PC-9 (cell line): ENCODE measurements at regions not wholly inside any gene's neighbourhood (a gene's known extent, or its start where the extent isn't known, plus 50 kb on each side); places are given as distances from the start of the nearest gene placed in this dataset.

Experiments used
- BruUV-seq: library from RNA; stranded (reverse); fragments of 400-500 nt; replicated peaks from 2 replicates; lab custom pipeline; 2021; lab: Mats Ljungman, UMichigan
- CTCF ChIA-PET: fragments of 300-600 bp; sonication (Branson Sonifier 250); formaldehyde crosslinking; loops from one replicate; lab custom pipeline; 2022; ENCODE audit warnings: antibody characterized with exemption; lab: Charles Lee
- POLR2A ChIA-PET: fragments of 300-600 bp; sonication (Branson Sonifier 250); formaldehyde crosslinking; loops from one replicate; lab custom pipeline; 2022; ENCODE audit warnings: antibody characterized with exemption; ENCODE audit not compliant: unreplicated experiment; lab: Charles Lee
- DNase-seq, 2 experiments: peaks; one replicate each; pipeline versions ENCODE4 v3.0.0 to v3.0.0-alpha.2; 2015 to 2022; ENCODE audit warnings: mixed read lengths in 1 of 2
- H2AFZ ChIP-seq: fragments of 200-600 bp; sonication (generic); 2 replicates; pipeline ENCODE4 v1.8.1; 2017; ENCODE audit warnings: antibody characterized with exemption
- H3F3A ChIP-seq: fragments of 200-600 bp; sonication (generic); 2 replicates; pipeline ENCODE4 v1.8.1; 2017; ENCODE audit warnings: antibody characterized with exemption, mild to moderate bottlenecking, low read depth; ENCODE audit not compliant: insufficient read depth
- H3K27ac ChIP-seq: fragments of 200-600 bp; sonication (generic); 2 replicates; pipeline ENCODE4 v1.6.1; 2016; ENCODE audit warnings: mixed run types
- H3K27me3 ChIP-seq: fragments of 200-600 bp; sonication (generic); 2 replicates; pipeline ENCODE4 v1.6.1; 2016; ENCODE audit warnings: low read depth, mixed run types; ENCODE audit not compliant: insufficient read depth
- H3K36me3 ChIP-seq: fragments of 200-600 bp; sonication (generic); 2 replicates; pipeline ENCODE4 v1.6.1; 2016; ENCODE audit warnings: low read depth, mixed run types
- H3K4me1 ChIP-seq: fragments of 200-600 bp; sonication (generic); replicated peaks from 2 replicates; pipeline ENCODE4 v1.6.1; 2016; ENCODE audit warnings: mixed run types; ENCODE audit not compliant: insufficient read depth
- H3K4me2 ChIP-seq: fragments of 200-600 bp; sonication (generic); 2 replicates; pipeline ENCODE4 v1.6.1; 2017; ENCODE audit warnings: mixed run types
- H3K4me3 ChIP-seq: fragments of 200-600 bp; sonication (generic); 2 replicates; pipeline ENCODE4 v1.6.1; 2016; ENCODE audit warnings: mixed run types
- H3K79me2 ChIP-seq: fragments of 200-600 bp; sonication (generic); 2 replicates; pipeline ENCODE4 v1.6.1; 2017; ENCODE audit warnings: low read depth, mixed run types
- H3K9me2 ChIP-seq: fragments of 200-600 bp; sonication (generic); 2 replicates; pipeline ENCODE4 v1.8.1; 2017; ENCODE audit warnings: mild to moderate bottlenecking; ENCODE audit not compliant: insufficient read depth
- H3K9me3 ChIP-seq: fragments of 200-600 bp; sonication (generic); 2 replicates; pipeline ENCODE4 v1.8.1; 2016; ENCODE audit warnings: low read depth; ENCODE audit not compliant: insufficient read depth
- H4K20me1 ChIP-seq: fragments of 200-600 bp; sonication (generic); 2 replicates; pipeline ENCODE4 v1.8.1; 2017; ENCODE audit not compliant: insufficient read depth
- EZH2 ChIP-seq: fragments of 200-600 bp; sonication (generic); IDR thresholded peaks from 2 replicates; pipeline ENCODE4 v1.8.0; 2017; ENCODE audit warnings: antibody characterized with exemption, low read depth
- intact Hi-C: fragments of 100-400 bp; cut with micrococcal nuclease; formaldehyde crosslinking; loops from one replicate; pipeline ENCODE4 v1.10.0; 2022; ENCODE audit not compliant: unreplicated experiment
- TF ChIP-seq, protein P1 (sequence below): fragments of 200-600 bp; sonication (generic); conservative IDR thresholded peaks from 2 replicates; pipeline ENCODE4 v1.6.1; 2017; ENCODE audit warnings: mixed run types, antibody characterized with exemption, mild to moderate bottlenecking, moderate library complexity

DNA sequence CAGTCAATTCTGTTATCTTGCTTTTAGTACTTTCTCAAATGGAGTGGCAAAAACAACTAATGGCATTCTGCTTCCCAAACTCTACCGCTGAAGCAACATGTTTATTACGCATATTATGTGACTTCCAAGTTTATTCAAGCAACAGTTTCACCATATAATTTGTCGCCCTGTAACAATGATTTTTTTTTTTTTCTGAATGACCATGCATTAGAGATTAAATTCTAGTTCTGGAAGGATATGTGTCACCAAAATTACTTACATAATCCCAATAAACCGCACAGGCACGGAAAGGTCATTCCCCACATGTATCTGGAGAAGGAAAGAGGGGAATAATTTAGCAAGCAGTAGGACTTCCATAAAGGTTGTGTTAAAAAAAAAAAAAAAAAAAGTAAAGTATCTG, 691.8 kb downstream of the DNAH5 start:
- CTCF ChIA-PET, result no interaction called here
- Histone ChIP-seq H3K27me3 (no peaks in the 10 kb centered on the region), H3K4me2 (no peak overlapping the region), H3K4me3 (no peak overlapping the region), H3K9me3 (no peaks in the 10 kb centered on the region), H2AFZ (no peak overlapping the region), H3K79me2 (no peaks in the 10 kb centered on the region), H3K4me1 (no peaks in the 10 kb centered on the region), H3K36me3 (no peaks in the 10 kb centered on the region), H3F3A (no peaks in the 10 kb centered on the region), H3K9me2 (no peaks in the 10 kb centered on the region), H3K27ac (no peak overlapping the region), H4K20me1 (no peaks in the 10 kb centered on the region)
- no peak for DNase-seq
- intact Hi-C loops, result loop anchor here (10.0 kb wide), 1 partner anchor 702 kb away; no protein-coding TSS in a partner anchor
- POLR2A ChIA-PET, result no interaction called here
- no TSS peak for BruUV-seq
- TF ChIP-seq, protein P1, sequence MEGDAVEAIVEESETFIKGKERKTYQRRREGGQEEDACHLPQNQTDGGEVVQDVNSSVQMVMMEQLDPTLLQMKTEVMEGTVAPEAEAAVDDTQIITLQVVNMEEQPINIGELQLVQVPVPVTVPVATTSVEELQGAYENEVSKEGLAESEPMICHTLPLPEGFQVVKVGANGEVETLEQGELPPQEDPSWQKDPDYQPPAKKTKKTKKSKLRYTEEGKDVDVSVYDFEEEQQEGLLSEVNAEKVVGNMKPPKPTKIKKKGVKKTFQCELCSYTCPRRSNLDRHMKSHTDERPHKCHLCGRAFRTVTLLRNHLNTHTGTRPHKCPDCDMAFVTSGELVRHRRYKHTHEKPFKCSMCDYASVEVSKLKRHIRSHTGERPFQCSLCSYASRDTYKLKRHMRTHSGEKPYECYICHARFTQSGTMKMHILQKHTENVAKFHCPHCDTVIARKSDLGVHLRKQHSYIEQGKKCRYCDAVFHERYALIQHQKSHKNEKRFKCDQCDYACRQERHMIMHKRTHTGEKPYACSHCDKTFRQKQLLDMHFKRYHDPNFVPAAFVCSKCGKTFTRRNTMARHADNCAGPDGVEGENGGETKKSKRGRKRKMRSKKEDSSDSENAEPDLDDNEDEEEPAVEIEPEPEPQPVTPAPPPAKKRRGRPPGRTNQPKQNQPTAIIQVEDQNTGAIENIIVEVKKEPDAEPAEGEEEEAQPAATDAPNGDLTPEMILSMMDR, result no peak
- no peak for TF ChIP-seq EZH2

GRCh38 chr5:13251623-13252376, 692.7 kb downstream of the DNAH5 start:
- Histone ChIP-seq H3K9me2 (no peaks in the 10 kb centered on the region), H3K27me3 (no peaks in the 10 kb centered on the region), H4K20me1 (no peaks in the 10 kb centered on the region), H3K79me2 (no peaks in the 10 kb centered on the region), H3K36me3 (no peaks in the 10 kb centered on the region), H3F3A (no peaks in the 10 kb centered on the region), H3K4me1 (no peaks in the 10 kb centered on the region), H2AFZ (no peak overlapping the region), H3K4me2 (no peak overlapping the region), H3K9me3 (no peaks in the 10 kb centered on the region), H3K27ac (no peak overlapping the region), H3K4me3 (no peak overlapping the region)
- no peak for TF ChIP-seq EZH2
- TF ChIP-seq, protein P1, result no peak
- BruUV-seq, result no TSS peak
- ChIA-PET POLR2A (interaction anchor here (0.6 kb wide), 1 partner anchor 139 kb away, joined by 3 read pairs; no protein-coding TSS in a partner anchor), CTCF (interaction anchor here (0.6 kb wide), 1 partner anchor 75 kb away, joined by 3 read pairs; no protein-coding TSS in a partner anchor)
- peak in 1 of 2 experiments; percentile 15 for DNase-seq
- intact Hi-C loops, result loop anchor here (10.0 kb wide), 1 partner anchor 703 kb away; no protein-coding TSS in a partner anchor

- Histone ChIP-seq H3K4me2 (no peak overlapping the region), H3K9me3 (no peaks in the 10 kb centered on the region), H3K9me2 (no peaks in the 10 kb centered on the region), H3K4me1 (no peaks in the 10 kb centered on the region), H4K20me1 (no peaks in the 10 kb centered on the region), H3K27me3 (no peaks in the 10 kb centered on the region), H3K27ac (no peak overlapping the region), H3F3A (no peaks in the 10 kb centered on the region), H3K4me3 (no peak overlapping the region), H3K79me2 (no peaks in the 10 kb centered on the region), H3K36me3 (no peaks in the 10 kb centered on the region), H2AFZ (no peak overlapping the region)
- ChIA-PET POLR2A (no interaction called here), CTCF (interaction anchor here (0.6 to 0.9 kb wide), 2 partner anchors 18 to 74 kb away, joined by 3 read pairs; no protein-coding TSS in a partner anchor)
- intact Hi-C loops, result loop anchor here (10.0 kb wide), 1 partner anchor 704 kb away; no protein-coding TSS in a partner anchor
- no TSS peak for BruUV-seq
- TF ChIP-seq, protein P1, result peak; percentile 83
- TF ChIP-seq EZH2, result no peak
- DNase-seq, result no peak
Observed at GRCh38 chr5:13250464-13251291, 693.8 kb downstream of the DNAH5 start.
